ENCODE measurements at regions not wholly inside any gene's neighbourhood (a gene's known extent, or its start where the extent isn't known, plus 50 kb on each side); places are given as distances from the start of the nearest gene placed in this dataset.

DNA sequence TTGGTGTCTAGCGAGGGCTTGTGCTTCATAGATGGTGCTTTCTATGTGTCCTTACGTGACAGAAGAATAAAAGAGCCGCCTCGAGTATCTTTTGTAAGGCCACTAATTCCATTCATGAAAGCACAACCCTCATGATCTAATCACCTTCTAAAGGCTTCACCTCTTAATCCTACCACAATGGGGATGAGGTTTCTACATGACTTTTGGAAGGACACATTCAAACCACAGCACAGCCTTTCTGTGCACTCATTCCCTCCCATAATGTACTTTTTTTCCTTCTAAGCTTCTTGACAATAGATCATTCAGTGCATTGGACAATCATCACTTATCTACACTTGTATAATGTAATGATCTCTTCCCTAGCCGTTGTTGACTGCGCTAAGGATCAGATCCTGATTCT is 774.8 kb downstream of the BRINP1 start:
- TF ChIP-seq, protein P1, sequence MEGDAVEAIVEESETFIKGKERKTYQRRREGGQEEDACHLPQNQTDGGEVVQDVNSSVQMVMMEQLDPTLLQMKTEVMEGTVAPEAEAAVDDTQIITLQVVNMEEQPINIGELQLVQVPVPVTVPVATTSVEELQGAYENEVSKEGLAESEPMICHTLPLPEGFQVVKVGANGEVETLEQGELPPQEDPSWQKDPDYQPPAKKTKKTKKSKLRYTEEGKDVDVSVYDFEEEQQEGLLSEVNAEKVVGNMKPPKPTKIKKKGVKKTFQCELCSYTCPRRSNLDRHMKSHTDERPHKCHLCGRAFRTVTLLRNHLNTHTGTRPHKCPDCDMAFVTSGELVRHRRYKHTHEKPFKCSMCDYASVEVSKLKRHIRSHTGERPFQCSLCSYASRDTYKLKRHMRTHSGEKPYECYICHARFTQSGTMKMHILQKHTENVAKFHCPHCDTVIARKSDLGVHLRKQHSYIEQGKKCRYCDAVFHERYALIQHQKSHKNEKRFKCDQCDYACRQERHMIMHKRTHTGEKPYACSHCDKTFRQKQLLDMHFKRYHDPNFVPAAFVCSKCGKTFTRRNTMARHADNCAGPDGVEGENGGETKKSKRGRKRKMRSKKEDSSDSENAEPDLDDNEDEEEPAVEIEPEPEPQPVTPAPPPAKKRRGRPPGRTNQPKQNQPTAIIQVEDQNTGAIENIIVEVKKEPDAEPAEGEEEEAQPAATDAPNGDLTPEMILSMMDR (IDR thresholded peaks at IDR 0.05), result no peak
- no peak for TF ChIP-seq POLR2A (IDR thresholded peaks at IDR 0.05)
